Bronchial epithelial cell (primary cell): ENCODE measurements at regions not wholly inside any gene's neighbourhood (a gene's known extent, or its start where the extent isn't known, plus 50 kb on each side); places are given as distances from the start of the nearest gene placed in this dataset.

Experiments used
- DNase-seq: peaks from one replicate; pipeline ENCODE4 v3.0.0-alpha.2; 2010; ENCODE audit warnings: low read depth
- FAIRE-seq: peaks from 2 replicates; lab custom pipeline; 2011; peaks lifted over from hg19 to GRCh38; lab: Jason Lieb, UNC
- H3K27me3 ChIP-seq: 2 replicates; pipeline ENCODE4 v1.5.1; 2011; ENCODE audit warnings: low read length; ENCODE audit not compliant: control insufficient read depth, insufficient read depth
- H3K36me3 ChIP-seq: 2 replicates; pipeline ENCODE4 v1.5.1; 2011; ENCODE audit warnings: low read length; ENCODE audit not compliant: control insufficient read depth, insufficient read depth
- H3K4me3 ChIP-seq: 2 replicates; pipeline ENCODE4 v1.5.1; 2011; ENCODE audit warnings: mild to moderate bottlenecking, low read depth, low read length, control low read depth
- TF ChIP-seq, protein P1 (sequence below): IDR thresholded peaks from 2 replicates; pipeline ENCODE4 v1.5.1; 2011; ENCODE audit warnings: mild to moderate bottlenecking, moderate library complexity, low read length, control low read depth, inconsistent platforms; ENCODE audit not compliant: insufficient read depth, severe bottlenecking

DNA sequence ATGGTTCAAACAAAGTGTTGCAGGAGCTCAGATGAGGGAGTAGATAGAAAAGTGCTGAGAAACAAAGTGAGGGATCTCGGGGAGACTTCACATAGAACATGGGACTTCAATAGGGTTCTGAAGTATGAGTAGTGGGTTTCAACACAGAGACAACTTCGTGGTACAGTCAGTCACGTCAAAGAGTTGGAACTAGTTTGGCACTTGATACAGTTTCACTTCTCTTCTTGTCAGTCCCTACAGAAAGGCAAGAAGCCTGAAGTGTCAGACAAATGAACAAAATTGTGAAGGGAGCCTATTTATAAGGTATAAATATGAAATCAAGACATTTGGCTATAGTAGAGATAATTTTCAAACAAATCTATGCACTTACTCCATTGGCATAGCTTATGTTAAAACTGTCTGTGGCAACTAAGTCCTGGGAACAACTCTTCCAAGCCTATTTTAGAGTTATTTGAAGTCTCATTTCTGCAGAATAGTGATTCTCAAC lies 338.0 kb downstream of the TDRD15 start:
- no peak overlapping the region for H3K4me3 ChIP-seq
- H3K27me3 ChIP-seq, result no peaks in the 10 kb centered on the region
- TF ChIP-seq, protein P1, sequence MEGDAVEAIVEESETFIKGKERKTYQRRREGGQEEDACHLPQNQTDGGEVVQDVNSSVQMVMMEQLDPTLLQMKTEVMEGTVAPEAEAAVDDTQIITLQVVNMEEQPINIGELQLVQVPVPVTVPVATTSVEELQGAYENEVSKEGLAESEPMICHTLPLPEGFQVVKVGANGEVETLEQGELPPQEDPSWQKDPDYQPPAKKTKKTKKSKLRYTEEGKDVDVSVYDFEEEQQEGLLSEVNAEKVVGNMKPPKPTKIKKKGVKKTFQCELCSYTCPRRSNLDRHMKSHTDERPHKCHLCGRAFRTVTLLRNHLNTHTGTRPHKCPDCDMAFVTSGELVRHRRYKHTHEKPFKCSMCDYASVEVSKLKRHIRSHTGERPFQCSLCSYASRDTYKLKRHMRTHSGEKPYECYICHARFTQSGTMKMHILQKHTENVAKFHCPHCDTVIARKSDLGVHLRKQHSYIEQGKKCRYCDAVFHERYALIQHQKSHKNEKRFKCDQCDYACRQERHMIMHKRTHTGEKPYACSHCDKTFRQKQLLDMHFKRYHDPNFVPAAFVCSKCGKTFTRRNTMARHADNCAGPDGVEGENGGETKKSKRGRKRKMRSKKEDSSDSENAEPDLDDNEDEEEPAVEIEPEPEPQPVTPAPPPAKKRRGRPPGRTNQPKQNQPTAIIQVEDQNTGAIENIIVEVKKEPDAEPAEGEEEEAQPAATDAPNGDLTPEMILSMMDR, result no peak
- H3K36me3 ChIP-seq, result no peaks in the 10 kb centered on the region
- DNase-seq (no peak), FAIRE-seq (no peak)

DNA sequence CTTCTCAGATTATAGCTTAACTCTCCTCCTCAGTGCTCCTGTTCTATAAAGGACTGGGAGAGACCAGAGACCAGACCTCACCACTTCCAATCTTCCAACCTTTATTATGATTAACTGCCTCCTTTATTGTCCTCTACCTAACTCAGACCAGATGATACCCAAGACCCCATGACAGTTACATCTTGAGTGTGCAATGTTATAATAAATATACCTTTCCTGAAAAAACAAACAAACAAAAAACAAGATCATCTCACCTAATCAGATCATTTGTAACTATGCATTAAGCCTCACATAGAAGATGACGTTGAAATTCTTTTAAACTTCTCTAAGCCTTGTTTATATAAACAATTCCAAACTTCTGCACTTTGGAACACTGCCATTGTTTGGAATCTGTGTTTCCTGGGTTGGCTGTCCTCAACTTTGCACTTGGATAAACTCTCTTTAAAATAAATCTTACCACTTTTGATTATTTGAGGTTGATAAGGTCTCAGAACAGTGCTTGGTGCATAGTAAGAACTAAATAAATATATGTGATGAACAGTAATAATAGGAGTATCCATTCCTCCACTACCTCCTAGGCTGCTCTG lies 342.7 kb downstream of the TDRD15 start:
- TF ChIP-seq, protein P1, result no peak
- no peaks in the 10 kb centered on the region for H3K27me3 ChIP-seq
- H3K4me3 ChIP-seq, result no peak overlapping the region
- DNase-seq, result no peak
- H3K36me3 ChIP-seq, result no peaks in the 10 kb centered on the region
- no peak for FAIRE-seq

DNA sequence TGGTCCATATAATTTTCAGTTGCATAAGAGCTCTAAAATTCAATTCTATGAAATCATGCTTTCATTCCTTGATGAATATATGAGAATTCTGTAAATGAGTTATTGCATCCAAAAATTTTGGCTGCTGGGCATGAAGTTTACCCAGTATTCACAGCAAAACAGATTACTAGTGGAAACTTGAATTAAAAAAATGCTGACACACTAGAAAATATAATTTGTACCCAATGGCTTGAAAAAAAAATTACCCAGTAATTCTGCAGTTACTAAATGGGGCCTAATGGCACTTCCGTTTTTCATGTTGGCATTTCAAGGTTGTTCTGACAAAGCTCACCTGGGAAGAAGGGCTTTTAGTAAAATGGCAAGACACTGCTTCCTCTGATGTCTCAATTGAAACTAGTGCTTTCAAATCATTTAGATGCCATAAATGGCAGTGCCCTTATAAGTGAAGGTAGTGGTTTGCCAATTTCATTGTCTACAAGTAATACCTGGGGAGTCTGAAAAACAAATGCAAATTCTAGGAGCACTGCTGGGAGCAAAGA lies 343.6 kb downstream of the TDRD15 start:
- no peak overlapping the region for H3K4me3 ChIP-seq
- H3K27me3 ChIP-seq, result no peaks in the 10 kb centered on the region
- DNase-seq, result no peak
- H3K36me3 ChIP-seq, result no peaks in the 10 kb centered on the region
- FAIRE-seq, result no peak
- TF ChIP-seq, protein P1, result no peak

DNA sequence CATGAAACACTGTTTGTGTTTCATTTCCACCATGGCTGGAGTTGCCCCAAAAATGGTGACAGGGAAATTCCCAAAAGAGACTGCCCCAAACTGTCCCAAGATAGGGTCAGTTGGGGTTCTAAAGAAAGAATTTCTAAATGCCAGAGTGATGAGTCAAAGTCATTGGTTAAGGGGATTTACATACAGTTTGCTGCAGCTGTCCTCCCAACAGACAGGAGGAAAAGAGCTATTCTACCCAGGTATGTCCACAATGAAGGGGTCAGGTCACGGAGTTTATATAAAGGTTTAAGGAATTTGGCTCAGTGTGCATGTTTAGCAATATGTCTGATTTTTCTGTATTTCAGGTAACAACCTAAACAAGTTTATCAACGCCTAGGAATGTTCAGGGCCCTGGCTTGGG lies 344.1 kb downstream of the TDRD15 start:
- TF ChIP-seq, protein P1, result no peak
- DNase-seq, result peak; percentile 1
- FAIRE-seq, result no peak
- no peaks in the 10 kb centered on the region for H3K36me3 ChIP-seq
- no peak overlapping the region for H3K4me3 ChIP-seq
- H3K27me3 ChIP-seq, result no peaks in the 10 kb centered on the region

DNA sequence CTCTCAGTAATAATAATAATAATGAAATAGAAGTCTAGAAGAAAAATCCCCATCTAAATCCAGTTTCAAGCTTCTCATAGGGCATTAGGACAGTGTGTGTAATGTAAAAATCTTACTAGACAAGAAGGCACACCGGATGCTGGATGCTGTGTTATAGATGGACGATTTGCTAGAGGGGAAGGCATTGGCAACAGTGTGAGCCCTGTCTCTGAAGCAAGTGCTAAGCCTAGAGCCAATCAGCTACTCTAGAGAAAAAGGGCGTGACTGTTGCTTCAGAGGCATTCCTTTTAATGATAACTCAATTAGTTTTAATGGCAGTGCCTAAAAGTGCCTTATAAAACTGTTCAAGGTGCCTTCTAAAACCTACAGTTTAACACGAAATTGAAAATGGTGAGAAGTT lies 344.9 kb downstream of the TDRD15 start:
- FAIRE-seq (no peak), DNase-seq (no peak)
- Histone ChIP-seq H3K4me3 (no peak overlapping the region), H3K27me3 (no peaks in the 10 kb centered on the region), H3K36me3 (no peaks in the 10 kb centered on the region)
- TF ChIP-seq, protein P1, result no peak

DNA sequence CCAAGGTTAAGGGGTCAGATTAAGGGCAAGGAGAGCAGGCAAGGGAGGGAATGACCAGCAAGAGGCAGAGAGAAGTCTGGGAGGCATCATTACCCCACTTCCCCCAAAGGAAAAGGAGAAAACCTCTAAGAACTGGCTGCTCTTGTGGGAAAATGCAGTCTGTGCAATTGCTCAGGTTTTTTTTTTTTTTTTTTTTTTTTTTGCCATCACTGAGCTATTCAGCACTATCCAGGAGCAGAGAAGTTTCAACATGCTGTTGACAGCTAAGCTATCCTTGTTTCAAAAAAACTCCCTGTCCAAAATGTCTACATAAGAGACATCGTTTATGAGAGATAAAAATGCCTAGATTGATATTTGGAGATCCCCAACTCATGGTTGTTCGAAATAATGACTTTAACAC lies 345.4 kb downstream of the TDRD15 start:
- TF ChIP-seq, protein P1, result no peak
- no peak for FAIRE-seq
- no peak overlapping the region for H3K4me3 ChIP-seq

More for the DNA sequence above, 345.4 kb downstream of the TDRD15 start:
- no peaks in the 10 kb centered on the region for H3K27me3 ChIP-seq
- no peaks in the 10 kb centered on the region for H3K36me3 ChIP-seq
- DNase-seq, result no peak
